GM12878 (cell line): ENCODE measurements at regions not wholly inside any gene's neighbourhood (a gene's known extent, or its start where the extent isn't known, plus 50 kb on each side); places are given as distances from the start of the nearest gene placed in this dataset.

Experiments
- ATAC-seq: fragments of 200-7000 bp; cut with Tn5 transposase; 3 replicates; pipeline ENCODE4 v1.9.1; 2020; ENCODE audit warnings: mild to moderate bottlenecking, moderate library complexity
- BruUV-seq: library from RNA; stranded (reverse); fragments of 400-500 nt; replicated peaks from 2 replicates; lab custom pipeline; 2021; lab: Mats Ljungman, UMichigan
- CTCF ChIA-PET: fragments of 300-600 bp; sonication (Branson Sonifier 250); formaldehyde crosslinking; extraction: SDS; loops from one replicate; lab custom pipeline; 2021; ENCODE audit warnings: inconsistent platforms; lab: Yijun Ruan, JAX
- POLR2A ChIA-PET: fragments of 350-600 bp; formaldehyde crosslinking; extraction: SDS; loops from one replicate; lab custom pipeline; 2021; ENCODE audit warnings: inconsistent platforms; lab: Charles Lee
- RAD21 ChIA-PET: fragments of 300-600 bp; sonication (Branson Sonifier 250); formaldehyde crosslinking; loops from one replicate; lab custom pipeline; 2023; ENCODE audit warnings: antibody characterized with exemption; ENCODE audit not compliant: unreplicated experiment; lab: Charles Lee
- SMC1A ChIA-PET: fragments of 300-600 bp; sonication (Branson Sonifier 250); formaldehyde crosslinking; loops from one replicate; lab custom pipeline; 2023; ENCODE audit not compliant: unreplicated experiment, uncharacterized antibody; lab: Charles Lee
- DNase-seq: peaks from one replicate; pipeline ENCODE4 v3.0.0-alpha.2; 2011; ENCODE audit warnings: low read depth, low spot score
- FAIRE-seq: peaks from 3 replicates; lab custom pipeline; 2011; peaks lifted over from hg19 to GRCh38; lab: Jason Lieb, UNC
- H2AFZ ChIP-seq: 2 replicates; pipeline ENCODE4 v1.6.0; 2011; ENCODE audit warnings: low read depth, low read length, control low read depth; ENCODE audit not compliant: control insufficient read depth
- H3K27ac ChIP-seq: 2 replicates; pipeline ENCODE4 v1.5.1; 2011; ENCODE audit warnings: control low read depth; ENCODE audit not compliant: control insufficient read depth, insufficient read depth
- H3K27me3 ChIP-seq, 2 experiments: replicated peaks in 1 of 2; 2 replicates each; pipeline versions ENCODE4 v1.6.0 to v1.6.1; 2011; ENCODE audit warnings: low read length in 1 of 2; ENCODE audit not compliant: control insufficient read depth in 2 of 2, insufficient read depth in 2 of 2
- H3K36me3 ChIP-seq, 2 experiments: 2 replicates each; pipeline ENCODE4 v1.5.1; 2011; ENCODE audit warnings: low read length in 1 of 2; ENCODE audit not compliant: control insufficient read depth in 2 of 2, insufficient read depth in 2 of 2
- H3K4me1 ChIP-seq: 2 replicates; pipeline ENCODE4 v1.6.1; 2011; ENCODE audit warnings: mild to moderate bottlenecking, low read length, moderate library complexity, mixed read lengths; ENCODE audit not compliant: control insufficient read depth, insufficient read depth
- H3K4me2 ChIP-seq: 2 replicates; pipeline ENCODE4 v1.6.0; 2011; ENCODE audit warnings: control low read depth; ENCODE audit not compliant: control insufficient read depth, insufficient read depth
- H3K4me3 ChIP-seq: fragments of 200-600 bp; sonication (generic); 2 replicates; pipeline ENCODE4 v1.5.1; 2016
- H3K79me2 ChIP-seq: 2 replicates; pipeline ENCODE4 v1.6.0; 2011; ENCODE audit warnings: low read length; ENCODE audit not compliant: control insufficient read depth, insufficient read depth
- H3K9ac ChIP-seq: 2 replicates; pipeline ENCODE4 v1.8.0; 2011; ENCODE audit warnings: low read length, control low read depth, mixed read lengths; ENCODE audit not compliant: control insufficient read depth, insufficient read depth
- H3K9me3 ChIP-seq: replicated peaks from 3 replicates; pipeline ENCODE4 v1.5.1; 2011; ENCODE audit warnings: mild to moderate bottlenecking, low read length; ENCODE audit not compliant: control insufficient read depth, insufficient read depth
- H4K20me1 ChIP-seq: 2 replicates; pipeline ENCODE4 v1.6.0; 2011; ENCODE audit not compliant: control insufficient read depth, insufficient read depth
- IKZF1 ChIP-seq: fragments of 450-650 bp; conservative IDR thresholded peaks from 2 replicates; pipeline ENCODE4 v1.6.1; 2017; ENCODE audit warnings: antibody characterized with exemption, mild to moderate bottlenecking
- RAD51 ChIP-seq: fragments of 450-650 bp; IDR thresholded peaks from 2 replicates; pipeline ENCODE4 v1.6.1; 2016; ENCODE audit warnings: moderate library complexity, mild to moderate bottlenecking, inconsistent platforms
- ZBTB40 ChIP-seq: fragments of 450-650 bp; IDR thresholded peaks from 2 replicates; pipeline ENCODE4 v1.6.1; 2016; ENCODE audit warnings: mild to moderate bottlenecking, moderate library complexity, borderline replicate concordance
- WGBS: methylation state at CpG from one replicate; pipeline ENCODE4 v1.1.6; 2016; ENCODE audit warnings: low lambda C conversion rate; ENCODE audit not compliant: insufficient replicate concordance, insufficient coverage; ENCODE audit errors: missing lambda C conversion rate; 5-methylcytosine and 5-hydroxymethylcytosine counted together
- in situ Hi-C: fragments of 300-500 bp; cut with MboI; formaldehyde crosslinking; loops from 9 replicates; pipeline ENCODE4 v1.14.3; 2018; ENCODE audit warnings: mixed read lengths
- intact Hi-C: fragments of 100-400 bp; cut with micrococcal nuclease; formaldehyde crosslinking; loops from one replicate; pipeline ENCODE4 v1.14.2; 2022; ENCODE audit not compliant: unreplicated experiment
- TF ChIP-seq, protein P1 (sequence below), 3 experiments: IDR thresholded peaks in 2 of 3; conservative IDR thresholded peaks in 1 of 3; 2 replicates each; pipeline ENCODE4 v1.5.1; 2011; ENCODE audit warnings: low read depth in 3 of 3, low read length in 3 of 3, mild to moderate bottlenecking in 3 of 3, control low read depth in 2 of 3, moderate library complexity in 2 of 3, inconsistent platforms in 1 of 3, mixed read lengths in 1 of 3; ENCODE audit not compliant: control insufficient read depth in 2 of 3, insufficient read depth in 1 of 3; ENCODE audit errors: extremely low read depth in 1 of 3

- in situ Hi-C loops (loop anchor here (10.0 kb wide), 1 partner anchor 354 kb away; the partner anchor contains the start of gene WDR41), intact Hi-C loops (loop anchor here (5.0 kb wide), 1 partner anchor 273 kb away; no protein-coding TSS in a partner anchor)
- Histone ChIP-seq H3K9me3 (no peaks in the 10 kb centered on the region), H3K4me3 (no peak overlapping the region), H3K4me2 (no peak overlapping the region), H3K27ac (no peak overlapping the region), H3K4me1 (no peaks in the 10 kb centered on the region), H4K20me1 (no peaks in the 10 kb centered on the region), H3K79me2 (no peaks in the 10 kb centered on the region), H2AFZ (no peak overlapping the region), H3K27me3 (no peaks in the 10 kb centered on the region), H3K9ac (no peak overlapping the region), H3K36me3 (no peaks in the 10 kb centered on the region)
- ATAC-seq (peak; percentile 83), FAIRE-seq (no peak), DNase-seq (no peak)
- SMC1A ChIA-PET: interaction anchor here (0.7 to 1.1 kb wide), 3 partner anchors 37 to 377 kb away, joined by 3 to 5 read pairs (median 3); no protein-coding TSS in a partner anchor
- BruUV-seq: no TSS peak
- RAD21 ChIA-PET: interaction anchor here (1.0 to 1.9 kb wide), 4 partner anchors 17 to 295 kb away, joined by 3 to 7 read pairs (median 4); no protein-coding TSS in a partner anchor
- CTCF ChIA-PET: interaction anchor here (0.8 to 1.5 kb wide), 7 partner anchors 54 to 352 kb away, joined by 3 to 7 read pairs (median 4); partner anchors contain the start of gene WDR41
- TF ChIP-seq, protein P1, sequence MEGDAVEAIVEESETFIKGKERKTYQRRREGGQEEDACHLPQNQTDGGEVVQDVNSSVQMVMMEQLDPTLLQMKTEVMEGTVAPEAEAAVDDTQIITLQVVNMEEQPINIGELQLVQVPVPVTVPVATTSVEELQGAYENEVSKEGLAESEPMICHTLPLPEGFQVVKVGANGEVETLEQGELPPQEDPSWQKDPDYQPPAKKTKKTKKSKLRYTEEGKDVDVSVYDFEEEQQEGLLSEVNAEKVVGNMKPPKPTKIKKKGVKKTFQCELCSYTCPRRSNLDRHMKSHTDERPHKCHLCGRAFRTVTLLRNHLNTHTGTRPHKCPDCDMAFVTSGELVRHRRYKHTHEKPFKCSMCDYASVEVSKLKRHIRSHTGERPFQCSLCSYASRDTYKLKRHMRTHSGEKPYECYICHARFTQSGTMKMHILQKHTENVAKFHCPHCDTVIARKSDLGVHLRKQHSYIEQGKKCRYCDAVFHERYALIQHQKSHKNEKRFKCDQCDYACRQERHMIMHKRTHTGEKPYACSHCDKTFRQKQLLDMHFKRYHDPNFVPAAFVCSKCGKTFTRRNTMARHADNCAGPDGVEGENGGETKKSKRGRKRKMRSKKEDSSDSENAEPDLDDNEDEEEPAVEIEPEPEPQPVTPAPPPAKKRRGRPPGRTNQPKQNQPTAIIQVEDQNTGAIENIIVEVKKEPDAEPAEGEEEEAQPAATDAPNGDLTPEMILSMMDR (IDR thresholded peaks at IDR 0.05 in 2 of 3, conservative IDR thresholded peaks at IDR 0.05 in 1 of 3; ENCODE audit: control insufficient read depth in 2 of 3, extremely low read depth in 1 of 3, insufficient read depth in 1 of 3, low read depth in 3 of 3, low read length in 3 of 3): peak in 1 of 3 experiments; percentile 9; a peak in 1 of 6 replicates
- TF ChIP-seq RAD51: no peak
- POLR2A ChIA-PET: no interaction called here
Measured at GRCh38 chr5:77140350-77140749, 53.3 kb upstream of the ZBED3 start.

DNA sequence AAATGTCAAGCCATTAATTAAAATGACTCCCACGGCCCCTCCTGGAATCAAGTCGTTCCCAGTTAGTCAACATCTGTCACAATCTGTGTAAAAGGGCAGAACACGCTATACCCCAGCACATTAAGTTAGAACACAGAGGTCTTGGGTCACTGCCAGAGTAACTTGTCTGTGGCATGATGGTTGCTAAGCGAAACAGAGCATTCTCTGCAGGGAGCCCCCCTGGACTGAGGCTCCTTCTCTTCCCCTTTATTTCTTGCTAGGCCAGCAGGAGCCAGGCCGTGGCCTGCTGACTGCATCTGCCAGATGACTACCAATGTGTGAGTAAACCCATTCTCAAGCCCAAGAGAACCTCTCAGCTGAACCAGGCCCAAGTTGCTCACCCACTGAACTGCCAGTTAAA, 51.9 kb upstream of the ZBED3 start:
- Histone ChIP-seq H3K79me2 (no peaks in the 10 kb centered on the region), H3K4me1 (no peaks in the 10 kb centered on the region), H3K27ac (no peak overlapping the region), H4K20me1 (no peaks in the 10 kb centered on the region), H3K36me3 (no peaks in the 10 kb centered on the region), H3K9me3 (no peaks in the 10 kb centered on the region), H2AFZ (no peak overlapping the region), H3K27me3 (no peaks in the 10 kb centered on the region), H3K9ac (no peak overlapping the region), H3K4me3 (no peak overlapping the region), H3K4me2 (no peak overlapping the region)
- SMC1A ChIA-PET: no interaction called here
- CTCF ChIA-PET: no interaction called here
- in situ Hi-C loops: no loop called here
- RAD21 ChIA-PET: no interaction called here
- no peak for DNase-seq
- intact Hi-C loops: no loop called here
- POLR2A ChIA-PET: no interaction called here
- peak; percentile 39 for ATAC-seq
- FAIRE-seq: no peak
- 55% methylated on average over 5 of the region's 5 CpGs for WGBS
- BruUV-seq: no TSS peak
- TF ChIP-seq ZBTB40 (no peak), IKZF1 (0 out of 2 replicates have a peak, but pooled peaks have one; percentile 22)
